Gastrocnemius medialis (tissue), 4 donors: ENCODE measurements at regions not wholly inside any gene's neighbourhood (a gene's known extent, or its start where the extent isn't known, plus 50 kb on each side); places are given as distances from the start of the nearest gene placed in this dataset.

ENCODE experiments used
- ATAC-seq, 2 donors: fragments of 150-250 bp; one replicate each; pipeline ENCODE4 v1.9.1; 2016
- DNase-seq, 2 donors: peaks; one replicate each; pipeline ENCODE4 v3.0.0-alpha.2; 2019
- H3K27ac ChIP-seq, 4 donors: fragments of 200-600 bp; sonication (generic); 1 replicate in 1 of 4; 2 replicates in 3 of 4; pipeline ENCODE4 v1.5.1; 2016 to 2018; ENCODE audit warnings: mild to moderate bottlenecking in 2 of 4, moderate library complexity in 1 of 4
- H3K27me3 ChIP-seq, 3 donors: fragments of 200-600 bp; sonication (generic) in 2 of 3; 1 replicate in 1 of 3; 2 replicates in 2 of 3; pipeline versions ENCODE4 v1.5.1 to v1.6.0; 2016 to 2019; ENCODE audit warnings: mild to moderate bottlenecking in 1 of 3, moderate library complexity in 1 of 3
- H3K36me3 ChIP-seq, 2 donors: fragments of 200-600 bp; sonication (generic) in 1 of 2; one replicate each; pipeline ENCODE4 v1.5.1; 2017 to 2018
- H3K4me1 ChIP-seq, 2 donors: fragments of 200-600 bp; sonication (generic) in 1 of 2; one replicate each; pipeline ENCODE4 v1.5.1; 2016 to 2017; ENCODE audit warnings: mild to moderate bottlenecking in 2 of 2
- H3K4me3 ChIP-seq, 4 donors: fragments of 200-600 bp; sonication (generic) in 3 of 4; 1 replicate in 1 of 4; 2 replicates in 3 of 4; pipeline ENCODE4 v1.5.1; 2016 to 2019; ENCODE audit warnings: mild to moderate bottlenecking in 2 of 4
- H3K9me3 ChIP-seq, 3 donors: fragments of 200-600 bp; sonication (generic) in 2 of 3; 1 replicate in 1 of 3; 2 replicates in 2 of 3; pipeline ENCODE4 v1.5.1; 2016 to 2019
- POLR2A ChIP-seq, 2 donors: fragments of 450-650 bp; IDR thresholded peaks; one replicate each; pipeline ENCODE4 v1.6.1; 2017; ENCODE audit warnings: antibody characterized with exemption in 2 of 2, mild to moderate bottlenecking in 2 of 2, moderate library complexity in 2 of 2
- in situ Hi-C, 4 donors: fragments of 200-750 bp; cut with MboI; loops; one replicate each; pipeline versions ENCODE4 v1.15.0 to v1.8.0; 2017; ENCODE audit warnings: low sequenced_read_pairs in 4 of 4
- intact Hi-C: fragments of 100-400 bp; cut with DNase I; formaldehyde crosslinking; loops from one replicate; pipeline ENCODE4 v1.15.1; 2023; ENCODE audit warnings: low total_unique reads
- TF ChIP-seq, protein P1 (sequence below), 5 experiments: fragments of 450-650 bp in 3 of 5; fragments of 200-600 bp in 2 of 5; sonication (generic) in 2 of 5; IDR thresholded peaks in 4 of 5; conservative IDR thresholded peaks in 1 of 5; 1 replicate in 4 of 5; 2 replicates in 1 of 5; pipeline ENCODE4 v1.5.1; 2016 to 2019; ENCODE audit warnings: antibody characterized with exemption in 5 of 5, mild to moderate bottlenecking in 3 of 5, moderate library complexity in 3 of 5

DNA sequence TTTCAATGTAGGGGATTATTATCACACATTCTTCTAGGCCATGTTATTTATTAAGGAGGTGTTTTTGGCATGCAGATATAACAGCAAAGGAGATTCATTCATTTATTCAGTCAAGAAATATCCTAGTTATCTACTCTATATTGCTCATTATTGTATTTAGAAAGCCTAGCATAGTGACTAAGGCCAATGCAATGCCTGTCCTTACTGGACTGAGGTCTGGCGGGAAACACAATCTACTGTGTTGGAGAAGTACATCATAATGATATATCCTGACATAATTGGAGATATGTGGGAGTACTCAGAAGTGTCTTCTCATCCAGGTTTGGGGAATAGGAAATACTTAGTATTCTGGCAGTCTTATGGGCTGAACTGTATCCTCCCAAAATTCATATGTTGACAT is 421.5 kb upstream of the USP24 start:
- peaks cover 4 to 16% of the 10 kb centered on the region in 2 donors for H3K4me1 ChIP-seq
- ATAC-seq, result no peak
- DNase-seq, result no peak
- peak overlapping the region in 1 of 4 donors; percentile 18 for H3K27ac ChIP-seq
- no peaks in the 10 kb centered on the region for H3K36me3 ChIP-seq
- no peaks in the 10 kb centered on the region for H3K27me3 ChIP-seq
- H3K4me3 ChIP-seq, result no peak overlapping the region
- intact Hi-C loops, result no loop called here
- in situ Hi-C loops, result no loop called here
- TF ChIP-seq POLR2A (IDR thresholded peaks at IDR 0.05), result no peak
- TF ChIP-seq, protein P1, sequence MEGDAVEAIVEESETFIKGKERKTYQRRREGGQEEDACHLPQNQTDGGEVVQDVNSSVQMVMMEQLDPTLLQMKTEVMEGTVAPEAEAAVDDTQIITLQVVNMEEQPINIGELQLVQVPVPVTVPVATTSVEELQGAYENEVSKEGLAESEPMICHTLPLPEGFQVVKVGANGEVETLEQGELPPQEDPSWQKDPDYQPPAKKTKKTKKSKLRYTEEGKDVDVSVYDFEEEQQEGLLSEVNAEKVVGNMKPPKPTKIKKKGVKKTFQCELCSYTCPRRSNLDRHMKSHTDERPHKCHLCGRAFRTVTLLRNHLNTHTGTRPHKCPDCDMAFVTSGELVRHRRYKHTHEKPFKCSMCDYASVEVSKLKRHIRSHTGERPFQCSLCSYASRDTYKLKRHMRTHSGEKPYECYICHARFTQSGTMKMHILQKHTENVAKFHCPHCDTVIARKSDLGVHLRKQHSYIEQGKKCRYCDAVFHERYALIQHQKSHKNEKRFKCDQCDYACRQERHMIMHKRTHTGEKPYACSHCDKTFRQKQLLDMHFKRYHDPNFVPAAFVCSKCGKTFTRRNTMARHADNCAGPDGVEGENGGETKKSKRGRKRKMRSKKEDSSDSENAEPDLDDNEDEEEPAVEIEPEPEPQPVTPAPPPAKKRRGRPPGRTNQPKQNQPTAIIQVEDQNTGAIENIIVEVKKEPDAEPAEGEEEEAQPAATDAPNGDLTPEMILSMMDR (IDR thresholded peaks at IDR 0.05 in 4 of 5, conservative IDR thresholded peaks at IDR 0.05 in 1 of 5), result no peak
- peaks cover 0 to 3% (median 0%) of the 10 kb centered on the region in 3 donors for H3K9me3 ChIP-seq

DNA sequence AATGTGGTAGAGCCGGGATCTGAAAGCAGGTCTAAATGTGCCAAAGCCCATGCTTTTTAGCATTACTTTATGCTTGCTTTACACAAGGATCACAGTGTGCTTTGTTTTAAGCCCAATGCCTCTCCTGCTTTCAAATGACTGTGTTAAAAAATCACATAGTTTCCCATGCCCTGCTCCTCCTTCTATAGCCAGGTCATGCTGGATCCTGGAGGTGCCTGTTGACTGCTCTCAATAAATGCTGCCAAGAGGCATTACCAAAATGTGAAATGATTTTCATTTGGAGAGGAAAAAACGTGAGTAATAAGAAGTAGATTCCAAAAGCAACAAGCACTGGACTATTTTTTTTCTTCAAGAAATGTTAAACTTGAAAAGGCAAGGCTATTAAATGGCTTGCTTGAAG is 420.7 kb upstream of the USP24 start:
- H3K4me3 ChIP-seq, result no peak overlapping the region
- TF ChIP-seq POLR2A (IDR thresholded peaks at IDR 0.05), result no peak
- TF ChIP-seq, protein P1 (IDR thresholded peaks at IDR 0.05 in 4 of 5, conservative IDR thresholded peaks at IDR 0.05 in 1 of 5), result no peak
- H3K27me3 ChIP-seq, result no peaks in the 10 kb centered on the region
- no peak overlapping the region for H3K27ac ChIP-seq
- ATAC-seq, result no peak
- in situ Hi-C loops, result no loop called here
- intact Hi-C loops, result no loop called here
- no peaks in the 10 kb centered on the region for H3K36me3 ChIP-seq
- no peak for DNase-seq
- peaks cover 1 to 12% of the 10 kb centered on the region in 2 donors for H3K4me1 ChIP-seq
- H3K9me3 ChIP-seq, result peaks cover 0 to 3% (median 0%) of the 10 kb centered on the region in 3 donors

DNA sequence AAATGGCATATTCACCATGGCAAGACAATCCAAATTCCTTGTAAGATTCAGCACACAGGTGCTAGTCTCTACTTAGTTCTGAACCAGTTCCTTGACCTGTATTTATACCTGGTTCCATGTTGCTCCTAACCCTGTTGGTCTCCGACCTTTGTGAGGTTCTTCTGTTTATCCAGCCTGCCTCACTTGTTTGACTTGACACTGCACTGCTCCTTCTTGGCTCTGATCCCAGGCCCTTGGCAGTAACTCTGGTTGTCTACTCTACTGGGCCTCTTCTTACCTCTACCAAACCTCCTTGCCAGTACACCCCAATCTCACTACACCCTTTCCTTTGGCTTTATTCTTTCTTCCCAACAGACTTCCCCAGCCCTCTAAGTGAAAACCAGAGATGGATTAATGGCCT is 419.4 kb upstream of the USP24 start:
- Histone ChIP-seq H3K4me3 (no peak overlapping the region), H3K36me3 (no peaks in the 10 kb centered on the region), H3K27me3 (no peaks in the 10 kb centered on the region), H3K4me1 (peaks cover 0 to 12% of the 10 kb centered on the region in 2 donors), H3K9me3 (peaks cover 0 to 3% (median 0%) of the 10 kb centered on the region in 3 donors), H3K27ac (no peak overlapping the region)
- ATAC-seq (no peak), DNase-seq (no peak)
- TF ChIP-seq POLR2A (IDR thresholded peaks at IDR 0.05), result no peak
- TF ChIP-seq, protein P1 (IDR thresholded peaks at IDR 0.05 in 4 of 5, conservative IDR thresholded peaks at IDR 0.05 in 1 of 5), result no peak
- in situ Hi-C loops, result no loop called here
- intact Hi-C loops, result no loop called here

DNA sequence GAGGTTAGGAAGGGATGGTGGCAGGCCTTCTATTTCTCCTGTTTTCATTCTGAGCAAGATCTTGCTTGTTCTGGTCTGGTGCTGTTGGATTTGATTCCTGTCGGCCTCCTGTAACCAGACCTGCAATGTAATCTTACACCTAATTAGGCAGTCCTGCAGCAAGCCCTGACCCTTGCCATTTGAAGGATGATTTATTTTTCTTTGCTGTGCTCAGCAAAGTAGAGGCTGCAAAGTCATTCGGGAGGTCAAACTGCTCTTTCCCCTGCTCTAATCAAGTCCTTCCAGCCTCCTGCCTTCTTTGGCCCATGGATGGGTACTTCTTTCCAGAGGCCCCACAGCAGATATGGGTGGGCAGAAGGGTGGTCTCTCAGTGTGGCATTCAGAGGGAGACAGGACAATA is 417.7 kb upstream of the USP24 start:
- Histone ChIP-seq H3K27me3 (no peaks in the 10 kb centered on the region), H3K4me1 (peaks cover 0 to 12% of the 10 kb centered on the region in 2 donors), H3K36me3 (no peaks in the 10 kb centered on the region), H3K27ac (no peak overlapping the region), H3K4me3 (no peak overlapping the region), H3K9me3 (peaks cover 0 to 3% (median 0%) of the 10 kb centered on the region in 3 donors)
- in situ Hi-C loops (no loop called here), intact Hi-C loops (no loop called here)
- ATAC-seq (peak in 1 of 2 donors; percentile 37), DNase-seq (no peak)
- TF ChIP-seq POLR2A (IDR thresholded peaks at IDR 0.05), result no peak
- TF ChIP-seq, protein P1 (IDR thresholded peaks at IDR 0.05 in 4 of 5, conservative IDR thresholded peaks at IDR 0.05 in 1 of 5), result no peak

DNA sequence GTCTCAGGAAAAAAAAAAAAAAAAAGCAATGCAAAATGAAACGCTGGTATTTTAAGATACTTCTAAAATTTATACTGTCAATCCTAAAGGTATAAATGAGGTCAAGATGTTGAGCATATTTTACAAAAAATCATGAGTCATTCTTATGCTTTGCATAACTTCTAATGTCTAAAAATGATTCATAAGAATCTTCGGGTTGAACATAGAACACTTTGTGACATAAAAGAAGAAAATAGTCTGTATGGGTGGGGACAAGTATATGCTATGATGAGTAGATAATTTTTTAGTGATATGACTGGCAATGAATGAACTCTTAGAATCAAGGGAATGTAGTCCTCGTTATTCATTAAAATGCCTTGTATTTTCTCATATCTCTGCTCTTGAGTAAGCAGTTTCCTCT is 416.9 kb upstream of the USP24 start:
- peaks cover 0 to 12% of the 10 kb centered on the region in 2 donors for H3K4me1 ChIP-seq
- intact Hi-C loops, result no loop called here
- no peak overlapping the region for H3K27ac ChIP-seq

More for the DNA sequence above, 416.9 kb upstream of the USP24 start:
- Histone ChIP-seq H3K27me3 (no peaks in the 10 kb centered on the region), H3K36me3 (no peaks in the 10 kb centered on the region), H3K4me3 (no peak overlapping the region), H3K9me3 (peaks cover 0 to 3% (median 0%) of the 10 kb centered on the region in 3 donors)
- ATAC-seq (peak in 1 of 2 donors; percentile 38), DNase-seq (no peak)
- TF ChIP-seq, protein P1 (IDR thresholded peaks at IDR 0.05 in 4 of 5, conservative IDR thresholded peaks at IDR 0.05 in 1 of 5), result no peak
- TF ChIP-seq POLR2A (IDR thresholded peaks at IDR 0.05), result no peak
- in situ Hi-C loops, result no loop called here
